Epithelial cell of esophagus (primary cell): ENCODE measurements at regions not wholly inside any gene's neighbourhood (a gene's known extent, or its start where the extent isn't known, plus 50 kb on each side); places are given as distances from the start of the nearest gene placed in this dataset.
A peak's percentile ranks its signal among the peaks of the same experiment; 100 is the strongest.

ENCODE experiments used
- DNase-seq: peaks from one replicate; pipeline ENCODE4 v3.0.0; 2010; ENCODE audit warnings: low read depth
- H3K4me3 ChIP-seq: 2 replicates; pipeline ENCODE4 v1.5.1; 2011; ENCODE audit warnings: mild to moderate bottlenecking, low read length, control low read depth
- TF ChIP-seq, protein P1 (sequence below): IDR thresholded peaks from 2 replicates; pipeline ENCODE4 v1.5.1; 2011; ENCODE audit warnings: low read depth, mild to moderate bottlenecking, low read length, control low read depth, inconsistent platforms; ENCODE audit not compliant: insufficient read depth; ENCODE audit errors: missing control alignments

DNA sequence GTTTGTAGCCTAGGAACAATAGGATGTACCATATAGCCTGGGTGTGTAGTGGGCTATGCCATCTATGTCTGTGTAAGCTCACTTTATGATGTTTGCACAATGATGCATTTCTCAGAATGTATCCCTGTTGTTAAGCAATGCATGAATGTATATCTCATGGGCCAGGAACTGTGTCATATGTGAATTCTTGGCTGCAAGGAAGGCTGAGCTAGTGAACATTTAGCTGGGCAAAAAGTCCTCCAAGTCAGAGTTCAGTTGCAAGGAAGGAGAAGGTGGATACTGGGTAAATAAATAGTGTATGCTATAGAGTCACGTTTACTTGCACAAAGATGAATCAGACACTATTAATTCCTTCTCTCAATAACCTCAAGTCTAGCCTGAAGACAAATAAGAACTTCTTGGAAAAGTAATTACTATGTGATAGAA, 136.1 kb downstream of the EHF start:
- DNase-seq = peak; percentile 89
- TF ChIP-seq, protein P1, sequence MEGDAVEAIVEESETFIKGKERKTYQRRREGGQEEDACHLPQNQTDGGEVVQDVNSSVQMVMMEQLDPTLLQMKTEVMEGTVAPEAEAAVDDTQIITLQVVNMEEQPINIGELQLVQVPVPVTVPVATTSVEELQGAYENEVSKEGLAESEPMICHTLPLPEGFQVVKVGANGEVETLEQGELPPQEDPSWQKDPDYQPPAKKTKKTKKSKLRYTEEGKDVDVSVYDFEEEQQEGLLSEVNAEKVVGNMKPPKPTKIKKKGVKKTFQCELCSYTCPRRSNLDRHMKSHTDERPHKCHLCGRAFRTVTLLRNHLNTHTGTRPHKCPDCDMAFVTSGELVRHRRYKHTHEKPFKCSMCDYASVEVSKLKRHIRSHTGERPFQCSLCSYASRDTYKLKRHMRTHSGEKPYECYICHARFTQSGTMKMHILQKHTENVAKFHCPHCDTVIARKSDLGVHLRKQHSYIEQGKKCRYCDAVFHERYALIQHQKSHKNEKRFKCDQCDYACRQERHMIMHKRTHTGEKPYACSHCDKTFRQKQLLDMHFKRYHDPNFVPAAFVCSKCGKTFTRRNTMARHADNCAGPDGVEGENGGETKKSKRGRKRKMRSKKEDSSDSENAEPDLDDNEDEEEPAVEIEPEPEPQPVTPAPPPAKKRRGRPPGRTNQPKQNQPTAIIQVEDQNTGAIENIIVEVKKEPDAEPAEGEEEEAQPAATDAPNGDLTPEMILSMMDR = no peak
- no peak overlapping the region for H3K4me3 ChIP-seq

DNA sequence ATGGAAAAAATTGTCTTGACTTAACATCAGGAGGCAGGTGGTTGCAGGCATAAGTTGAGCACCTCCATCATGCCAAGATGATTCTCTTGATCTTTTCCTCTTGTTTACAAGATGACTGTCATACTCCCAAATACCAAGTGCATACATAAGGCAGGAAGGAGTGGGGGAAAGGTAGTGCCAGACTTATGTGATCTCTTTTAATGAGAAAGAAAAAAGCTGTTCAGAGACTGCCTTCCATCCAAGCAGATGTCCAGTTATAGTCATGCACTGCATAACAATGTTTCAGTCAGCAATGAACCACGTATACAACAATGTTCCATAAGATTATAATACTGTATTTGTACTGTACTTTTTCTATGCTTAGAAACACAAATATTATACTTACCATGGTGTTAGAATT, 135.7 kb downstream of the EHF start:
- H3K4me3 ChIP-seq = no peak overlapping the region
- peak; percentile 18 for DNase-seq
- TF ChIP-seq, protein P1 = no peak

DNA sequence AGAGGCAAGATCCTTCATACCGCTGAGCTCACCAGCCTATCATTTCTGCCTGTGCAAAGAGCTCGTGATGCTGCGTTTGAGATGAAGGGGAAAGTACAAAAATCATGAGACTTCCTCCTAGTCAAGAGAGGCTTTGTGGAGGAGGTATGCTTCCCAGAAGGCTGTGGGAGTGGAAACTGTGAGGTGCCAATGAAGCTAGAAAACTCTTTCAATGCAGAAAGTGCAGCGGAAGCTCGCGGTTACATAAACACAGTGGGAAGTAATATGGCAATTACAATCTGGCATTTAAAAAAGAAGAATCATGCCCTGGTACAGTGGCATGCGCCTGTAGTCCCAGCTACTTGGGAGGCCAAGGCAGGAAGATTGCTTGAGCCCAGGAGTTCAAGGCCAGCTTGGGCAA, 134.8 kb downstream of the EHF start:
- TF ChIP-seq, protein P1 = no peak
- DNase-seq = no peak
- H3K4me3 ChIP-seq = no peak overlapping the region

DNA sequence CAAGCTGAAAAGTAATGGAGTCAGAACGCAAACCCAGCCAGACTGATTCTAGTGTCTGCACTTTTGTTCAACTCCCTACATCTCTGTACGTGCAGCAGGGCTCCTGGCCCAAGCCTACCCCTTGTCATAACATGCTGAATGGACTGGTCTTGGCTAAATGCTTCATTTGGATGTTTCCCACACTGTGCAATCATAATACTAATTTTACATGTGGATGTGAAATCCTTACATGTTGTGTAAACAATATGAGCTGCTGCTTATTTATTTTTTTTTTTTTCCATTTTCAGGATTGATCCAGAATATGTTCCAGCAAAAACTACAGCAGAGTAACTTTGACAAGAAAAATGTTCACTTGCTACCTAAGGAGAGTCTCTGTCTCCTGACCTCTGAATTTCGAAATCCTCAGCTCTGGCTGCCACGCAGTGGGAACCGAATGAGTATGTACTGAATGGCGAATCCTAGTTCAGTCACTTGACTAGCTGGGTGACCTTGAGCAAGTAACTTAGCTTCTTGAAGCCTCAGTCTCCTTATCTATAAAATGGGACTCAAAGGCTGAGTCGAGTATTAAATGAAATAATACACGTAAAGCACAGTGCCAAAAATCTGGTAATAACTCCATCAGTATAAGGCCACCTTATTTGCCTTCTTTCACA, 133.4 kb downstream of the EHF start:
- peak; percentile 84 for DNase-seq
- TF ChIP-seq, protein P1 = no peak
- H3K4me3 ChIP-seq = no peak overlapping the region

DNA sequence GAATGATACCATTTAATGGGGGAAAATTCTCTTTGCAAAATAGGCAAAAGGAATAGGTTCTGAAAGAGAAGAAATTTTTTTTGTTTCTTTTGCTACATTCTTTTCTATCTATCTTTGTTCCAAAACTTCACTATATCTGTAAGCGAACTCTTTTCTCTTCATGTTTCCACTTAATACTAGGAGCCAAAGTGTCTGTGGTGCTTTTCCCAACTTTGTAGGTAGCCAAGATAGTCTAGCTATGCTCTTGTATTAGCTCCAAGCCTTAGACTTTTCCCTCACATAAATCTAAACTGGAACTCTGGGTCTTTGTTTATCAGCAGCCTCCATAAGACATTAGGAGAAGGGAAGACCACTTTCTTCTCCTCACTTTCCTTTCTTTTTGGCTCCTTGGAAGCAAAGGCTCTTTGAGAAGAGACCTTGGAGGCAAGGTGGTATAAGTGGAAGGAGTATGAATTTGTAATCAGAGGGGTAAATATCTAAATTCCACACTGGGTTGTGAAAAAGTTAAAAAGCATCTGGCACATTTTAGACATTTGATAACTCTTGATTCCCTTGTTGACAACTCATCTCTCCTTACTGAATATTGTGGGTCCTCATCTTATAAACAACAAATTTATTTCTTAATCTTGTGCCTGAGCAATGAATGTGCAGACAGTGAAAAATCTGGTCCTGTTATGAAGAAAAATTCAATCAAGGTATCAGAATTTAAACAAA, 130.0 kb downstream of the EHF start:
- TF ChIP-seq, protein P1 = no peak
- DNase-seq = no peak
- H3K4me3 ChIP-seq = peak overlapping the region; percentile 25

DNA sequence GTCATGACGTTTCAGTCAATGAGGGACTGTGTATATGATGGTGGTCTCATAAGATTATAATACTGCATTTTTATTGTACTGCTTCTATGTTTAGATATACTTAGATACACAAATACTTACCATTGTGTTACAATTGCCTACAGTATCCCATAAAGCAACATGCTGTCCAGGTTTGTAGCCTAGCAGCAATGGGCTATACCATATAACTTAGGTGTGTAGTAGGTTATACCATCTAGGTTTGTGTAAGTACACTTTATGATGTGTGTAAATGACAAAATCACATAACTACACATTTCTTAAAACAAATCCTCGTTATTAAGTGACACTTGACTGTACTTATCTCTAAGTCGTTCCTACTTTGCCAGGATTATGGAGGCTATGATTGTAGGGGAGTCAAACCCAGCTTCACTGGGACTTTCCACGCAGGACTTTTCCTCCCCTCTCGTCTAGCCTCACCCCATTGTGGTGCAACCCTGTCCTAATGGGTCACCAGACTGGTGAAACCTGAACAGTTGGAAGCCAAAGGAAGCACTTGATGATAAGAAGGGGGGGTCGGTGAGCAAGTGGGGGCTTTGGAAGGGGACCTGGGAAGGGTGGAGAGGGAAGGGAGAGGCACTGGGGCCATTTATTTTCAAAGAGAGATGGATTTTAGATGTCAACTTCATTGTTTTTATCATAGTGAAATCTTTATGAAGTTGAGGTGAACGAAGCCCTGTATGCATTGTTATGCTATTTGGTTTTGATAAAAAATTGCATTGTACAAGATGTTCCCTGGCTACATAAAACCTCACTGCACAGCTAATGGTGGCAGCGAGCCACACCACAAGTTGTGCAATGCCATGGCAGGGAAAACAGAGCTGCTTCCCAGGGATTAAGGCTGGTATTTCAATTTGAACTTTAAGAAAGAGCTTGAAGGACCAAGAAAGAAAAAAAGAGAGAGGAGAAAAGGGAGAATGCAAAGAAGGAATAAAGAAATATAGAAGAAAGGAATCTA, 129.1 kb downstream of the EHF start:
- peak; percentile 86 for DNase-seq
- H3K4me3 ChIP-seq = peak overlapping the region; percentile 25
- TF ChIP-seq, protein P1 = no peak
